ENCODE measurements at regions not wholly inside any gene's neighbourhood (a gene's known extent, or its start where the extent isn't known, plus 50 kb on each side); places are given as distances from the start of the nearest gene placed in this dataset.

DNA sequence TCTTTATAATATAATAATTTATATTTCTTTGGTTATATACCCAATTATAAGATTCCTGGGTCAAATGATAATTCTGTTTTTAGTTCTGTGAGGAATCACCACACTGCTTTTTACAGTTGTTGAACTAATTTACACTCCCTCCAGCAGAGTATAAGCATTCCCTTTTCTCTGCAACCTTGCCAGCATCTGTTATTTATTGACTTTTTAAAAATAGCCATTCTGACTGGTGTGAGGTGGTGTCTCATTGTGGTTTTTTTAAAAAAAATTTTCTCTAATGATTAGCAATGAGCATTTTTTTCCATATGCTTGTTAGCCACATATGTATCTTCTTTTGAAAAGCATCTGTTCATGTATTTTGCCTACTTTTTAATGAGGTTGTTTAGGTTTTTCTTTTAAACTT lies 122.2 kb downstream of the ZNF486 start:
- TF ChIP-seq, protein P1, sequence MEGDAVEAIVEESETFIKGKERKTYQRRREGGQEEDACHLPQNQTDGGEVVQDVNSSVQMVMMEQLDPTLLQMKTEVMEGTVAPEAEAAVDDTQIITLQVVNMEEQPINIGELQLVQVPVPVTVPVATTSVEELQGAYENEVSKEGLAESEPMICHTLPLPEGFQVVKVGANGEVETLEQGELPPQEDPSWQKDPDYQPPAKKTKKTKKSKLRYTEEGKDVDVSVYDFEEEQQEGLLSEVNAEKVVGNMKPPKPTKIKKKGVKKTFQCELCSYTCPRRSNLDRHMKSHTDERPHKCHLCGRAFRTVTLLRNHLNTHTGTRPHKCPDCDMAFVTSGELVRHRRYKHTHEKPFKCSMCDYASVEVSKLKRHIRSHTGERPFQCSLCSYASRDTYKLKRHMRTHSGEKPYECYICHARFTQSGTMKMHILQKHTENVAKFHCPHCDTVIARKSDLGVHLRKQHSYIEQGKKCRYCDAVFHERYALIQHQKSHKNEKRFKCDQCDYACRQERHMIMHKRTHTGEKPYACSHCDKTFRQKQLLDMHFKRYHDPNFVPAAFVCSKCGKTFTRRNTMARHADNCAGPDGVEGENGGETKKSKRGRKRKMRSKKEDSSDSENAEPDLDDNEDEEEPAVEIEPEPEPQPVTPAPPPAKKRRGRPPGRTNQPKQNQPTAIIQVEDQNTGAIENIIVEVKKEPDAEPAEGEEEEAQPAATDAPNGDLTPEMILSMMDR (IDR thresholded peaks at IDR 0.05) = no peak
- TF ChIP-seq ZFX (IDR thresholded peaks at IDR 0.05; ENCODE audit: borderline replicate concordance) = no peak

Data from 22Rv1 (cell line).